Duodenal mucosa (tissue), 2 donors: ENCODE measurements at regions not wholly inside any gene's neighbourhood (a gene's known extent, or its start where the extent isn't known, plus 50 kb on each side); places are given as distances from the start of the nearest gene placed in this dataset.

Source experiments
- H3K27ac ChIP-seq: one replicate; pipeline ENCODE4 v1.7.0; 2013; ENCODE audit warnings: low read depth, low read length
- H3K27me3 ChIP-seq, 2 donors: one replicate each; pipeline ENCODE4 v1.7.0; 2013; ENCODE audit warnings: low read length in 2 of 2, control low read depth in 1 of 2; ENCODE audit not compliant: insufficient read depth in 2 of 2, control insufficient read depth in 1 of 2
- H3K36me3 ChIP-seq, 2 donors: one replicate each; pipeline ENCODE4 v1.7.0; 2013; ENCODE audit warnings: low read length in 2 of 2, control low read depth in 1 of 2; ENCODE audit not compliant: insufficient read depth in 2 of 2, control insufficient read depth in 1 of 2
- H3K4me1 ChIP-seq, 2 donors: one replicate each; pipeline ENCODE4 v1.7.0; 2013; ENCODE audit warnings: low read length in 2 of 2, control low read depth in 1 of 2; ENCODE audit not compliant: insufficient read depth in 2 of 2, control insufficient read depth in 1 of 2
- H3K4me3 ChIP-seq, 2 donors: one replicate each; pipeline ENCODE4 v1.7.0; 2013; ENCODE audit warnings: low read length in 2 of 2, low read depth in 1 of 2
- H3K9ac ChIP-seq, 2 donors: one replicate each; pipeline ENCODE4 v1.7.0; 2013; ENCODE audit warnings: low read length in 2 of 2, low read depth in 1 of 2
- H3K9me3 ChIP-seq, 2 donors: one replicate each; pipeline ENCODE4 v1.7.0; 2013; ENCODE audit warnings: low read length in 2 of 2, control low read depth in 1 of 2; ENCODE audit not compliant: control insufficient read depth in 1 of 2

DNA sequence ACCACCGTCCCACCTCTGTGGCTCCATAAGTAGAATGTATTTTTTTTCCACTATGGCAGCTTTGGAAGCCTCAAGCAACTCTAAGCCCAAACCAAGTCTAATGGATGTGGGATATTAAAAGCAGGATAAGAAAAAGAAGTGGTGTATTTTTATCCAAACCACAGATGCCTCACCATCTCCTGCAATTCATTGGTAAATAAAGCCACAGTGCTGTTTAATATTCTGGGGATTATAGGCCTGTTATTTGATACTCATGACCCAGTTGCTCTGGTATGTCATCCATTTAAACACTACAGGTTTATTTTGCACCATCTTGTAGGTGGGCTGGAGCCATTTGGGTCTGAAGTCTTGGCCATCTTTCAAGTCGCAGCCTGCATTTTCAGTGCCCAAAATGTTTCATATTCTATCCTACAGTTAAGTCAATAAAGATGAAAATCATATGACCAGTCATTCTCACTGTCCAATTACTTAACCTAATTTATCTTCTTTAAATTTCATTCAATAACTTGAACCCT lies 279.5 kb upstream of the EPHA4 start:
- H3K9ac ChIP-seq: no peak overlapping the region
- no peak overlapping the region for H3K4me3 ChIP-seq
- H3K4me1 ChIP-seq: no peaks in the 10 kb centered on the region
- H3K9me3 ChIP-seq: no peaks in the 10 kb centered on the region
- H3K27ac ChIP-seq: no peak overlapping the region
- no peaks in the 10 kb centered on the region for H3K27me3 ChIP-seq
- H3K36me3 ChIP-seq: no peaks in the 10 kb centered on the region

DNA sequence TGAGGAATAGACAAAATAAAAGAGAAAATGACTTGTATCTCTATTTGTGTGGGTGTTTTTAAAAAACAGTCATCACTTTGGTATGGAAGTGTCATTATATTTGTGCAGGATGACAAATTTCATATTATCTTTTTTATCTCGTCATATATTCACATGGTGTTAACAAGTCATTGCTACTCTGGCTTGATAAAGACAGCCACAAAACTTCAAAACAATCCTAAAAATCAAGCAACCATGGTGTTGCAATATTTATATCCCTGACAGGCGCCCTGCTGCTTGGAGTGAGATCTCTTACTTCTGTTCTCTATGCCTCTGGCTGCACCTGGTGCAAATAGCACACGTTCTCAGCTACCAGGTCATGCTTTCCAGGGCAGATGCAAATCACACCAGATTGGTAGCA lies 278.0 kb upstream of the EPHA4 start:
- Histone ChIP-seq H3K4me3 (no peak overlapping the region), H3K4me1 (no peaks in the 10 kb centered on the region), H3K36me3 (no peaks in the 10 kb centered on the region), H3K9me3 (no peaks in the 10 kb centered on the region), H3K27ac (no peak overlapping the region), H3K9ac (no peak overlapping the region), H3K27me3 (no peaks in the 10 kb centered on the region)

DNA sequence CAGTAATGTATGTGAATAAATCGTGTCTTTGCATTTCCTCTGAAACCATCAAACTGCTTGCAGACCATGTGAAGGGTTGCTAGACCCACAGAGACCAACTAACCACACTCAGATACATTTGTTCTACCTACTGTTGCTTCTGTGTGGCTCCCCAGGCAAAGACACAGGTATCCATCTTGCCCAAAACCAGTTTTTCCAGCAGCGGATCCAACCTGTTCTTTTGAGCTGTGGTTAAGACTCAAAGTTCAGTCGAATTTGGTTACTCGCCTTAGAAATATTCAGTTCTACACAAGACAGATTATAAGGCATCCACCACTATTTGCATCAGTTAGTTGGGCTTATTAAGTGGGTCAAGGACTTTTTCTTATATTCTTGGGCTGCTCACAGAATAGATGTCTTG lies 276.2 kb upstream of the EPHA4 start:
- Histone ChIP-seq H3K27ac (no peak overlapping the region), H3K4me1 (no peaks in the 10 kb centered on the region), H3K27me3 (no peaks in the 10 kb centered on the region), H3K9me3 (no peaks in the 10 kb centered on the region), H3K36me3 (no peaks in the 10 kb centered on the region), H3K4me3 (no peak overlapping the region), H3K9ac (no peak overlapping the region)

DNA sequence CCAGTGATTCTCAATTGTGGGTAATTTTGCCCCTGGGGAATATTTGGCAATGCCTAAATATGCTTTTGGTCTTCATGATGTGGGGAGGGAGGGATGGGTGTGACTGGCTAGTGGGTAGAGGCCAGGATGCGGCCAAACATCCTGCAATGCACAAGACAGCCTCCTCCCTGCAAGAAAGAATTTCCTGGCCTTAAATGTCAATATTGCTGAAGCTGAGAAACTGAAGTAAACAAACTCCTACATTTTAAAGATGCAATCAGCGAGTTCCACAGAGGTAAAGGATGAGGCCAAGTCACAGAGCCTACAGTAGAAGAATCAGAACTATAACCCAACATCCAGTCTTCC lies 272.9 kb upstream of the EPHA4 start:
- Histone ChIP-seq H3K27me3 (no peaks in the 10 kb centered on the region), H3K27ac (no peak overlapping the region), H3K4me3 (no peak overlapping the region), H3K36me3 (no peaks in the 10 kb centered on the region), H3K9ac (no peak overlapping the region), H3K9me3 (no peaks in the 10 kb centered on the region), H3K4me1 (no peaks in the 10 kb centered on the region)

DNA sequence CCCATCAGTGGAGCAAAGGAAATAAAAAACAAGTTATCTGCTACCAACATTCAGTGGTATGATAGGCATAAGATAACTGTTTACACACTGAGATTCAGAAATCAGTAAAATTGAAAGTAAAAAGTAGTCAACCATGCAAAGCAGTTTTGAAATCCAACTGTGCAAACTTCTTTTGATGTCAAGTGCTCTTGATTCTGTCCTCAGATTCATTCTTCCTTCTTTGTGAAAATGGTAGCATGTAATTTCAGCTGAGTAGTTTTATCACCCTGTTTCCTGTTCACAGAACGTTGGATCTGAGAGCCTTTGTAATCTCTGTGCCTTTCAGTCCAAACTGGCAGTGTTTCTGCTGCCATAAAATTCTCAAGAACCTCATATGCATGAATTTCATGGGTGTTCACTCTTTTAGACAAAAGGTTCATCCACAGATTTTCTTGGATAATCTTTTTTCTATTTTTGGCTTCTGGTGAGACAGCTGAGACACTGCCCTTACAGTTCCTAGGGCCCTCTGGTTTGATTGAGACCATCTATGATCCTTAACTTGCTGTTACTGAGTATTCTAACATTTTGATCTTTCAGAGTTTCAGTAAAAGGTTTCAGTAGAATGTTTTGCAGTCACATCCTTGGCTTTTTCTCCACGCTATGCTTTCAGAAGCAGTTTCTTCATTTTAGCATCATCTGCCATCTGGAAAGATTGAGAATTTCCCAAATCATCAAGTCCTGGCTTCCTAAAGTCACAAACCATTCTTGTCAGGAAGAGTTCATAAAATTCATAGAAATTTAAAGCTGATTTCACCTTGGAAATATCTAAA lies 272.3 kb upstream of the EPHA4 start:
- H3K27ac ChIP-seq: no peak overlapping the region
- H3K9ac ChIP-seq: no peak overlapping the region
- H3K36me3 ChIP-seq: no peaks in the 10 kb centered on the region
- H3K4me3 ChIP-seq: no peak overlapping the region
- H3K27me3 ChIP-seq: no peaks in the 10 kb centered on the region
- no peaks in the 10 kb centered on the region for H3K4me1 ChIP-seq
- no peaks in the 10 kb centered on the region for H3K9me3 ChIP-seq

DNA sequence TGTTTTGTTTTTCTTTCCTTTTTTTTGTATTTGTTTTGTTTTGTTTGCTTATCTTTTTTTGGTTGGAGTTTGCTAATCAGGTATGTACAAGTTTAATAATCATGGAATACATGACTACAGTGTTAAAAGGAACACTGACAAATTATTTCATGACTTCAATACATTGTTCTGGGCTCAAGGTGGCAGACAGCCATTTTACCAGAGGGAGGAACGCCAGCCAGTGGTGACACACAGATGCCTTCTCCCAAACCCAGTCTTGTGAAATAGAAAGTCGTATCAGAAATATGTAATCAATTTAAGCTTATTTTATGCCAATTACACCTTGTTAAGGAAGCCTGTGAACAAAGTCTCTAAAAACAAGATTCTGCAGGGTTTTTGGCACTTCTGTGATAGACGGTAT lies 264.0 kb upstream of the EPHA4 start:
- Histone ChIP-seq H3K9me3 (no peaks in the 10 kb centered on the region), H3K9ac (no peak overlapping the region), H3K4me1 (no peaks in the 10 kb centered on the region), H3K4me3 (no peak overlapping the region), H3K36me3 (no peaks in the 10 kb centered on the region), H3K27me3 (no peaks in the 10 kb centered on the region), H3K27ac (no peak overlapping the region)

DNA sequence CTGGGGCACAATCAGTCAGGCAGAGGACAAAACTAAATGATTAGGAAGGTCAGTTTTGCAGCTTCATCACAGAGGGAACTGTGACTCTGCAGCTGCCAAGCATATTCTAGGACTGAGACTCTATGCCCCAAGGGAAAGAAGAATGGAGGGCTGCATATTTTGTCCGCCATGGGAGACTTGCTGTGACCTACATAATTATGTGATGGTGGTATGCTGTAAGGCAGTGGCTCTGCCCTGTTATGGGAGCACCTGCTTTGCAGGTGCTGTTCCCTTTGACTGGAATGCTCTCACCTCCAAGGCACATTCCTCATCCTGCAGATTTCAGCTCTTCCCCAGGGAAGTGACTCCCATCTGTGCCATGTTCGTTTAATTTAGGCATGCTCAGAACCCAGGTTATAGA lies 261.9 kb upstream of the EPHA4 start:
- Histone ChIP-seq H3K9me3 (no peaks in the 10 kb centered on the region), H3K27ac (no peak overlapping the region), H3K36me3 (no peaks in the 10 kb centered on the region), H3K9ac (no peak overlapping the region), H3K4me1 (no peaks in the 10 kb centered on the region), H3K27me3 (no peaks in the 10 kb centered on the region), H3K4me3 (no peak overlapping the region)

DNA sequence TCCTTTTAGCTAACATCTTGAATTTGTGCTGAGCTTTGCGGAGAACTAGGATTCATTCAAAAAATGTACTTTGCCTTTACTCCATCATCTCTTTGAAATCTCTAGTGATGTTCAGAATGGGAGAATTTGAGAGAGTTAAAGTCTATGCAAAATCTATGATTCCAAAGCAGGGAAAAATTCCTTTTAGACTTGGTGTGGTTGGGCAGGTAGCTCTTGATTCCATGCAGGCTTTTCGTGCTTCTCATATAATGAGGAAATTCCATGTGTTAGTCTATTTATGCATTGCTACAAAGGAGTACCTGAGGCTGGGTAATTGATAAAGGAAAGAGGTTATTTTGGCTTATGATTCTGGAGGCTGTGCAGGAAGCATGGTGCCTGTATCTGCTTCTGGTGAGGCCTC lies 258.9 kb upstream of the EPHA4 start:
- H3K9ac ChIP-seq: no peak overlapping the region
- no peak overlapping the region for H3K27ac ChIP-seq
- H3K4me3 ChIP-seq: no peak overlapping the region
- H3K9me3 ChIP-seq: no peaks in the 10 kb centered on the region
- H3K27me3 ChIP-seq: no peaks in the 10 kb centered on the region
- H3K4me1 ChIP-seq: no peaks in the 10 kb centered on the region
- H3K36me3 ChIP-seq: no peaks in the 10 kb centered on the region

DNA sequence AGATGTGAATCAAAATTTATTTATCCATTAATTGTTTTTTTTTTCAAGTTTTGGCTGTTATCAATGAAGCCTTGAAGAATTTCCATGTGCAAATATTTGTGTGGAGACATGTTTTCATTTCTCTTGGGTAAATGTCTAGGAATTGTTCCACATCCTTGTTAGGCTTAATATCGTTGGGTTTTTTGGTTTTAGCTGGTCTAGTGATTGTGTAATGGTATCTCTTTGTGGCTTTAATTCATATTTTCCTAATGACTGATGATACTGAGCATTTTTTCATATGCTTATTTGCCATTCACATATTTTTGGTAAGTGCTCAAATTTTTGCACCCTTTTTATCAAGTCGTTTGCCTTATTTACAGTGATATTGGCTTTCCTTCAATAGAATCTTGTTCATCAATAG lies 250.3 kb upstream of the EPHA4 start:
- Histone ChIP-seq H3K9ac (no peak overlapping the region), H3K4me1 (no peaks in the 10 kb centered on the region), H3K27ac (no peak overlapping the region), H3K27me3 (no peaks in the 10 kb centered on the region), H3K36me3 (no peaks in the 10 kb centered on the region), H3K9me3 (no peaks in the 10 kb centered on the region), H3K4me3 (no peak overlapping the region)

DNA sequence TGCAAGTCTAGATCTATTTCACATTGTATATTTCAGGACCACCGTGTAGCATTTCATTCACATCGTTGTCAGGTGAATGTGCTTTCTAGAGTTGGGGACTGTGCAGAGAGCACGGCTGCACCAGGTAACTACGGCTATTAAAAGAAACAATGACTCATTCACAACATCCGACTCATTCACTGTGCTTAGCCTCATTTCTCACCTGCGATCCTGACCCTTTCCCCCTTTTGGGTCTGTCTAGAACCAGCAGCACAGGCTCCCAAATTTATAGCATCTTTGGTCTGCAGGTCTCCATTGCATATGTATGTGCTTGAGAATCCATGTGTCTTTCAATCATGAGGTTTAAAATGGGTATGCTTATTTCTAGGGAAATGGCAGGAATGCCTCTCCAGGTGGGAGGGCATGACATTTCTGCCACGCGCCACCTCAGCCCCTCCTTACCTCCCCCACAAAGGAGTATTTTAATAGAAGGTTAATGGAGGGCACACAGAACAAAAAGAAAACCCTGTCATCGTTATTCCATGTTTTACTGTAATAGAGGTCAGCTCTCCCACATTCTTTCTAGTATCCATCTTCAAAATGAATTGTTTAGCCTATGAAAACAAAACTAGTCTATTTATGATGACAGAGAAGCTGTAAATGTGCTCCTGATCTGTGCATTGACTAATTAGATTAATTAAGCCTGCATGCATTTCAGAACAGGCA lies 246.7 kb upstream of the EPHA4 start:
- Histone ChIP-seq H3K36me3 (no peaks in the 10 kb centered on the region), H3K4me3 (no peak overlapping the region), H3K4me1 (no peaks in the 10 kb centered on the region), H3K27me3 (no peaks in the 10 kb centered on the region), H3K9me3 (no peaks in the 10 kb centered on the region), H3K27ac (no peak overlapping the region), H3K9ac (no peak overlapping the region)
